Astrocyte of the spinal cord (primary cell): ENCODE measurements at regions not wholly inside any gene's neighbourhood (a gene's known extent, or its start where the extent isn't known, plus 50 kb on each side); places are given as distances from the start of the nearest gene placed in this dataset.
A peak's percentile ranks its signal among the peaks of the same experiment; 100 is the strongest.

ENCODE experiments used
- DNase-seq: peaks from one replicate; pipeline ENCODE4 v3.0.0; 2011; ENCODE audit warnings: low read depth, low spot score
- H3K4me3 ChIP-seq: 2 replicates; pipeline ENCODE4 v1.5.1; 2011; ENCODE audit warnings: low read depth, mild to moderate bottlenecking, low read length, moderate library complexity
- CTCF ChIP-seq: IDR thresholded peaks from 2 replicates; pipeline ENCODE4 v1.5.1; 2012; ENCODE audit warnings: low read depth, mild to moderate bottlenecking, low read length, inconsistent platforms
- in situ Hi-C: cut with HindIII; loops from 2 replicates; pipeline ENCODE4 v1.10.0; 2017; ENCODE audit warnings: low sequenced_read_pairs

- no peak for TF ChIP-seq CTCF
- no peak overlapping the region for H3K4me3 ChIP-seq
- DNase-seq = peak; percentile 47
- in situ Hi-C loops = no loop called here
Observed at GRCh38 chr5:124056991-124057723, 545.2 kb downstream of the CSNK1G3 start.

GRCh38 chr5:124056326-124056990 lies 544.5 kb downstream of the CSNK1G3 start:
- no peak for DNase-seq
- no peak for TF ChIP-seq CTCF
- H3K4me3 ChIP-seq = no peak overlapping the region
- in situ Hi-C loops = no loop called here

- no peak for TF ChIP-seq CTCF
- in situ Hi-C loops = no loop called here
- no peak for DNase-seq
- no peak overlapping the region for H3K4me3 ChIP-seq
Observed at GRCh38 chr5:124055751-124056150, 543.8 kb downstream of the CSNK1G3 start.

- TF ChIP-seq CTCF = no peak
- in situ Hi-C loops = no loop called here
- no peak for DNase-seq
- no peak overlapping the region for H3K4me3 ChIP-seq
Observed at GRCh38 chr5:124054564-124054963, 542.6 kb downstream of the CSNK1G3 start.

GRCh38 chr5:124053340-124053739 lies 541.4 kb downstream of the CSNK1G3 start:
- no peak for TF ChIP-seq CTCF
- H3K4me3 ChIP-seq = no peak overlapping the region
- in situ Hi-C loops = no loop called here
- DNase-seq = no peak

- in situ Hi-C loops = no loop called here
- no peak for TF ChIP-seq CTCF
- no peak overlapping the region for H3K4me3 ChIP-seq
- no peak for DNase-seq
Observed at GRCh38 chr5:124052201-124052600, 540.2 kb downstream of the CSNK1G3 start.
